Neural cell (in vitro differentiated cells): ENCODE measurements at regions not wholly inside any gene's neighbourhood (a gene's known extent, or its start where the extent isn't known, plus 50 kb on each side); places are given as distances from the start of the nearest gene placed in this dataset.
A peak's percentile ranks its signal among the peaks of the same experiment; 100 is the strongest.

Experiments
- H2AFZ ChIP-seq: fragments of 200-600, 300-800 bp; sonication (generic), shearing (Covaris generic); 2 replicates; pipeline ENCODE4 v1.6.0; 2014; ENCODE audit warnings: low read depth, mild to moderate bottlenecking, antibody characterized with exemption, low read length, moderate library complexity
- H3F3A ChIP-seq: fragments of 200-600 bp; shearing (Covaris generic); 2 replicates; pipeline ENCODE4 v1.6.1; 2016; ENCODE audit warnings: mild to moderate bottlenecking, moderate library complexity, mixed read lengths, antibody characterized with exemption, low read length; ENCODE audit not compliant: insufficient read depth, poor library complexity, severe bottlenecking
- H3K27ac ChIP-seq: fragments of 200-600, 300-800 bp; sonication (generic), shearing (Covaris generic); 2 replicates; pipeline ENCODE4 v1.5.1; 2014; ENCODE audit warnings: mild to moderate bottlenecking, low read length, moderate library complexity
- H3K27me3 ChIP-seq: fragments of 300-800, 200-600 bp; sonication (generic), shearing (Covaris generic); 2 replicates; pipeline ENCODE4 v1.6.0; 2014; ENCODE audit warnings: mild to moderate bottlenecking, low read depth, low read length, moderate library complexity; ENCODE audit not compliant: insufficient read depth
- H3K36me3 ChIP-seq: fragments of 300-800, 200-600 bp; sonication (generic), shearing (Covaris generic); 2 replicates; pipeline ENCODE4 v1.5.1; 2014; ENCODE audit warnings: mild to moderate bottlenecking, antibody characterized with exemption, low read length, moderate library complexity; ENCODE audit not compliant: insufficient read depth
- H3K4me2 ChIP-seq: fragments of 300-800, 200-600 bp; sonication (generic), shearing (Covaris generic); 2 replicates; pipeline ENCODE4 v1.6.0; 2014; ENCODE audit warnings: mild to moderate bottlenecking, low read length
- H3K4me3 ChIP-seq: fragments of 300-800, 200-600 bp; sonication (generic), shearing (Covaris generic); 2 replicates; pipeline ENCODE4 v1.5.1; 2014; ENCODE audit warnings: mild to moderate bottlenecking, low read length, moderate library complexity
- H3K79me2 ChIP-seq: fragments of 200-600 bp; shearing (Covaris generic); replicated peaks from 2 replicates; pipeline ENCODE4 v1.6.0; 2014; ENCODE audit warnings: mild to moderate bottlenecking, low read length, moderate library complexity; ENCODE audit not compliant: insufficient read depth
- H3K9ac ChIP-seq: fragments of 300-800, 200-600 bp; sonication (generic), shearing (Covaris generic); 2 replicates; pipeline ENCODE4 v1.6.1; 2016; ENCODE audit warnings: mild to moderate bottlenecking, low read length, mixed read lengths
- H3K9me2 ChIP-seq: fragments of 200-600 bp; shearing (Covaris generic); 2 replicates; pipeline ENCODE4 v1.6.1; 2016; ENCODE audit warnings: mild to moderate bottlenecking, low read length, mixed read lengths; ENCODE audit not compliant: insufficient read depth
- H3K9me3 ChIP-seq: fragments of 200-600, 300-800 bp; sonication (generic), shearing (Covaris generic); 2 replicates; pipeline ENCODE4 v1.6.1; 2016; ENCODE audit warnings: mild to moderate bottlenecking, mixed run types, low read length, moderate library complexity, mixed read lengths
- H4K20me1 ChIP-seq: fragments of 200-600 bp; shearing (Covaris generic); 2 replicates; pipeline ENCODE4 v1.6.1; 2016; ENCODE audit warnings: mild to moderate bottlenecking, mixed run types; ENCODE audit not compliant: insufficient read depth
- EP300 ChIP-seq: fragments of 450-650 bp; conservative IDR thresholded peaks from 2 replicates; pipeline ENCODE4 v1.6.1; 2014; ENCODE audit warnings: antibody characterized with exemption, mild to moderate bottlenecking, moderate library complexity; ENCODE audit not compliant: poor library complexity, severe bottlenecking
- EZH2 ChIP-seq: fragments of 200-600, 300-800 bp; shearing (Covaris generic), sonication (generic); IDR thresholded peaks from 2 replicates; pipeline ENCODE4 v1.6.1; 2014; ENCODE audit warnings: antibody characterized with exemption, low read length, borderline replicate concordance, mild to moderate bottlenecking; ENCODE audit not compliant: insufficient read depth, poor library complexity, severe bottlenecking
- MXI1 ChIP-seq: fragments of 450-650 bp; conservative IDR thresholded peaks from 2 replicates; pipeline ENCODE4 v1.6.1; 2014; ENCODE audit warnings: antibody characterized with exemption, mild to moderate bottlenecking; ENCODE audit not compliant: poor library complexity, severe bottlenecking
- POLR2AphosphoS5 ChIP-seq: IDR thresholded peaks from 2 replicates; pipeline ENCODE4 v1.6.1; 2012
- RAD21 ChIP-seq: fragments of 450-650 bp; conservative IDR thresholded peaks from 2 replicates; pipeline ENCODE4 v1.6.1; 2014; ENCODE audit warnings: antibody characterized with exemption, mild to moderate bottlenecking, moderate library complexity
- SMC3 ChIP-seq: fragments of 450-650 bp; conservative IDR thresholded peaks from 2 replicates; pipeline ENCODE4 v1.6.1; 2014; ENCODE audit warnings: antibody characterized with exemption, mild to moderate bottlenecking, moderate library complexity; ENCODE audit not compliant: poor library complexity
- TAF1 ChIP-seq: IDR thresholded peaks from 2 replicates; pipeline ENCODE4 v1.6.1; 2012; ENCODE audit warnings: low read depth
- TF ChIP-seq, protein P1 (sequence below): fragments of 450-650 bp; IDR thresholded peaks from 2 replicates; pipeline ENCODE4 v1.5.1; 2014; ENCODE audit warnings: antibody characterized with exemption, mild to moderate bottlenecking, moderate library complexity; ENCODE audit not compliant: poor library complexity, severe bottlenecking
- TF ChIP-seq, protein P2 (sequence below): IDR thresholded peaks from 2 replicates; pipeline ENCODE4 v1.6.1; 2012; ENCODE audit warnings: borderline replicate concordance

DNA sequence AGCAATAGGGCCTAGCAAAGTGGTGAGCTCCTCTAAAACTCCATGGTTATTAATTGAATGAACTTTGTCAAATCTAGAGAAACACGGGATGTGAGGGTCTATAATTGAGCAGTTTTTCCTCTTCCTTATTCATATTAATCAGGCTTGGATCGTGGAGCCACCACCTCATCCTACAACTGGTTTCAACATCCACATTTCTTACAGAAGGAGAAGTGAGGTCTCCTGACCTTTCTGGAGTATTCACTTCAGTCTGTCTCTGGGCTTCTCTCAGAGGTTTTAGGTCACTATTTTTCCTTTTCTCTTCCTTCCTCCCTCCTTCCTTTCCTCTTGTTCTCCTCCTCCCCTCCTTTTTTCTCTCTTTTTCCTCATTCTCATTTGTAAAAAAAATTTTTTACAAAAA lies 177.3 kb upstream of the ACTBL2 start:
- no peak overlapping the region for H3K27ac ChIP-seq
- no peaks in the 10 kb centered on the region for H3K9me2 ChIP-seq
- no peaks in the 10 kb centered on the region for H3K36me3 ChIP-seq
- no peak overlapping the region for H3K9ac ChIP-seq
- H2AFZ ChIP-seq: no peak overlapping the region
- TF ChIP-seq TAF1 (no peak), EZH2 (no peak), SMC3 (no peak), EP300 (no peak), MXI1 (no peak)
- H3K4me2 ChIP-seq: no peak overlapping the region
- H4K20me1 ChIP-seq: no peaks in the 10 kb centered on the region
- H3K27me3 ChIP-seq: no peaks in the 10 kb centered on the region
- no peaks in the 10 kb centered on the region for H3F3A ChIP-seq
- no peaks in the 10 kb centered on the region for H3K79me2 ChIP-seq
- H3K9me3 ChIP-seq: no peaks in the 10 kb centered on the region
- H3K4me3 ChIP-seq: no peak overlapping the region

DNA sequence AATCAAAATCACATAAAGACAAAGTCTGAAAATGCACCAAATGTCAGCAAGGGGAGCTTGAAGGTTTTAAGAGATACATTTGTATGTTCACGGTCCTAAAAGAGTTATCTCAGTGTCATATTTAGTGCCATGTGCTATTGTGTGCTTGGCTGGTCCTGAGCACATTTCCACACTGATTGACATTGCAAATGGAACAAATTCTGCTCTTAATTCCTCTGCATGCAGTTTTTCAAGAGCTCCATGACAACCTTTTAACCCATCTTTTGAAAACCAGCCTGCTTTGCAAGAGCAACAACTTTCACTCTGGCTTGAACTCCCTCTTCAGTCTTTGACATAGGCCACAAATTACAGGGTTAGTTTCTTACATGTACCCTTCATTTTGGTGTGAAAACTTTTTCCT lies 175.4 kb upstream of the ACTBL2 start:
- Histone ChIP-seq H2AFZ (no peak overlapping the region), H3K27ac (peak overlapping the region; percentile 40), H3K9me2 (no peaks in the 10 kb centered on the region), H3K4me2 (no peak overlapping the region), H3F3A (no peaks in the 10 kb centered on the region), H3K27me3 (no peaks in the 10 kb centered on the region), H4K20me1 (no peaks in the 10 kb centered on the region), H3K9me3 (no peaks in the 10 kb centered on the region), H3K79me2 (no peaks in the 10 kb centered on the region), H3K36me3 (no peaks in the 10 kb centered on the region), H3K4me3 (peak overlapping the region; percentile 10), H3K9ac (no peak overlapping the region)
- TF ChIP-seq MXI1 (peak; percentile 62), SMC3 (peak; percentile 28), POLR2AphosphoS5 (peak; percentile 43), EP300 (peak; percentile 72), EZH2 (no peak), TAF1 (no peak), RAD21 (no peak)
- TF ChIP-seq, protein P1, sequence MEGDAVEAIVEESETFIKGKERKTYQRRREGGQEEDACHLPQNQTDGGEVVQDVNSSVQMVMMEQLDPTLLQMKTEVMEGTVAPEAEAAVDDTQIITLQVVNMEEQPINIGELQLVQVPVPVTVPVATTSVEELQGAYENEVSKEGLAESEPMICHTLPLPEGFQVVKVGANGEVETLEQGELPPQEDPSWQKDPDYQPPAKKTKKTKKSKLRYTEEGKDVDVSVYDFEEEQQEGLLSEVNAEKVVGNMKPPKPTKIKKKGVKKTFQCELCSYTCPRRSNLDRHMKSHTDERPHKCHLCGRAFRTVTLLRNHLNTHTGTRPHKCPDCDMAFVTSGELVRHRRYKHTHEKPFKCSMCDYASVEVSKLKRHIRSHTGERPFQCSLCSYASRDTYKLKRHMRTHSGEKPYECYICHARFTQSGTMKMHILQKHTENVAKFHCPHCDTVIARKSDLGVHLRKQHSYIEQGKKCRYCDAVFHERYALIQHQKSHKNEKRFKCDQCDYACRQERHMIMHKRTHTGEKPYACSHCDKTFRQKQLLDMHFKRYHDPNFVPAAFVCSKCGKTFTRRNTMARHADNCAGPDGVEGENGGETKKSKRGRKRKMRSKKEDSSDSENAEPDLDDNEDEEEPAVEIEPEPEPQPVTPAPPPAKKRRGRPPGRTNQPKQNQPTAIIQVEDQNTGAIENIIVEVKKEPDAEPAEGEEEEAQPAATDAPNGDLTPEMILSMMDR: no peak
- TF ChIP-seq, protein P2, sequence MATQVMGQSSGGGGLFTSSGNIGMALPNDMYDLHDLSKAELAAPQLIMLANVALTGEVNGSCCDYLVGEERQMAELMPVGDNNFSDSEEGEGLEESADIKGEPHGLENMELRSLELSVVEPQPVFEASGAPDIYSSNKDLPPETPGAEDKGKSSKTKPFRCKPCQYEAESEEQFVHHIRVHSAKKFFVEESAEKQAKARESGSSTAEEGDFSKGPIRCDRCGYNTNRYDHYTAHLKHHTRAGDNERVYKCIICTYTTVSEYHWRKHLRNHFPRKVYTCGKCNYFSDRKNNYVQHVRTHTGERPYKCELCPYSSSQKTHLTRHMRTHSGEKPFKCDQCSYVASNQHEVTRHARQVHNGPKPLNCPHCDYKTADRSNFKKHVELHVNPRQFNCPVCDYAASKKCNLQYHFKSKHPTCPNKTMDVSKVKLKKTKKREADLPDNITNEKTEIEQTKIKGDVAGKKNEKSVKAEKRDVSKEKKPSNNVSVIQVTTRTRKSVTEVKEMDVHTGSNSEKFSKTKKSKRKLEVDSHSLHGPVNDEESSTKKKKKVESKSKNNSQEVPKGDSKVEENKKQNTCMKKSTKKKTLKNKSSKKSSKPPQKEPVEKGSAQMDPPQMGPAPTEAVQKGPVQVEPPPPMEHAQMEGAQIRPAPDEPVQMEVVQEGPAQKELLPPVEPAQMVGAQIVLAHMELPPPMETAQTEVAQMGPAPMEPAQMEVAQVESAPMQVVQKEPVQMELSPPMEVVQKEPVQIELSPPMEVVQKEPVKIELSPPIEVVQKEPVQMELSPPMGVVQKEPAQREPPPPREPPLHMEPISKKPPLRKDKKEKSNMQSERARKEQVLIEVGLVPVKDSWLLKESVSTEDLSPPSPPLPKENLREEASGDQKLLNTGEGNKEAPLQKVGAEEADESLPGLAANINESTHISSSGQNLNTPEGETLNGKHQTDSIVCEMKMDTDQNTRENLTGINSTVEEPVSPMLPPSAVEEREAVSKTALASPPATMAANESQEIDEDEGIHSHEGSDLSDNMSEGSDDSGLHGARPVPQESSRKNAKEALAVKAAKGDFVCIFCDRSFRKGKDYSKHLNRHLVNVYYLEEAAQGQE: peak; percentile 50

DNA sequence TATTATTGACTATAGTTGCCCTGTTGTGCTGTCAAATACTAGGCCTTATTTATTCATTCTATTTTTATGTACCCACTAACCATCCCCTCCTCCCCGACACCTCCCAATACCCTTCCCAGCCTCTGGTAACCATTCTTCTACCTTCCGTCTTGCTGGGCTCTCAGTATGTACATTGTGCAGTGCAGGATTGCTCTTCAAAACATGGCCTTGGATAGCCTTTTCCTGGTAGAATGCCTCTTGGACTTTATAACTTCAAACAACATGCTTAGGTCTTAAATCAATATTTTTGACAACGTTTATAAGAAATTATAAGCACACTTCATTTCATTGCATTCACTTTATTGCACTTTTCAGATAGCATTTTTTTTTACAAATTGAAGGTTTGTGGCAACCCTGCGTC lies 172.6 kb upstream of the ACTBL2 start:
- Histone ChIP-seq H3K4me3 (no peak overlapping the region), H3K9me2 (no peaks in the 10 kb centered on the region), H3K79me2 (no peaks in the 10 kb centered on the region), H3K9ac (no peak overlapping the region), H4K20me1 (no peaks in the 10 kb centered on the region), H3K36me3 (no peaks in the 10 kb centered on the region), H3K27ac (no peak overlapping the region), H3K9me3 (no peaks in the 10 kb centered on the region), H3K4me2 (no peak overlapping the region), H3K27me3 (no peaks in the 10 kb centered on the region), H2AFZ (no peak overlapping the region), H3F3A (no peaks in the 10 kb centered on the region)
- no peak for TF ChIP-seq MXI1
